ENCODE measurements at regions not wholly inside any gene's neighbourhood (a gene's known extent, or its start where the extent isn't known, plus 50 kb on each side); places are given as distances from the start of the nearest gene placed in this dataset.

DNA sequence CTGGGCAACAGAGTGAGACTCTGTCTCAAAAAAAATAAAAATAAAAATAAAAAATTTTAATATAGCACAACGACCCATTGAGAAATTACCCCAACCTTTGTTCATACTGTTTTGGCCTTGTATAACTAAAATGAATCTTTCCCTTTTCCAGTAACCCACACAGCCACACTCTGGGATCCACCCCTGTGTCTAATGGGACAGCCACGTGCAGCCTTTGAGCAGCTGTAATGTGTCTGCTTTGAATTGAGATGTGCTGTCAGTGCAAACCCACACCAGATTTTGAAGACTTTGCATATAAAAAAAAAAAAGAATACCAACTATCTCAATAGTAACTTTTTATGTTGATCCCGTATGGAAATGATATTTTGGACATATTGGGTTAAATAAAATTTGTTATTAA, 112.7 kb upstream of the UBL3 start:
- no peak for TF ChIP-seq CTCF (IDR thresholded peaks at IDR 0.05)
- TF ChIP-seq POLR2A (IDR thresholded peaks at IDR 0.05): no peak

All from uterus (tissue), 2 donors.